ENCODE measurements at regions not wholly inside any gene's neighbourhood (a gene's known extent, or its start where the extent isn't known, plus 50 kb on each side); places are given as distances from the start of the nearest gene placed in this dataset.
"Not testable (repeated sequence)": the region's sequence is repeated elsewhere in the genome, so short reads cannot be mapped to it uniquely, and the experiment has no call there.

GRCh38 chr7:150003304-150003810 is 129.6 kb downstream of the ATP6V0E2 start:
- no peaks in the 10 kb centered on the region for H3K36me3 ChIP-seq

DNA sequence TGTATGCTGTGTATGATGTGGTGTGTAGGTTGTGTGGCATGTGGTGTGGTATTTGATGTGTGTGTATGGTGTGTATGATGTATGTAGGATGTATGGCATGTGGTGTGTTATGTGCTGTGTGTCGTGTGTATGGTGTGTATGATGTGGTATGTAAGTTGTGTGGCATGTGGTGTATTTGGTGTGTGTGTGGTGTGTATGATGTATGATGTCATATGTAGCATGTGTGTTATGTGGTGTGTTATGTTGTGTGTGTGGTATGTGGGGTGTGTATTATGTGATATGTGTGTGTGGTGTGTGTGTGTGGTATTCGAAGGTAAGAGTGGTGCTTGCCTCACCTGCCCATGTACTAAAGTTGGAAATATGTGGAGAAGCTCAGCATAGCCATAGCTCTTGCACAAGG is 130.2 kb downstream of the ATP6V0E2 start:
- H3K4me1 ChIP-seq (replicated peaks); H3K9me3 ChIP-seq; H3K36me3 ChIP-seq; H3K27me3 ChIP-seq (replicated peaks; ENCODE audit: insufficient read depth); H3K27ac ChIP-seq; DNase-seq (ENCODE audit: low spot score); H3K4me3 ChIP-seq; intact Hi-C loops (cut with DNase I): not testable (repeated sequence)
- 95% methylated on average over 2 of the region's 2 CpGs for WGBS

More at GRCh38 chr7:150003304-150003810, 129.6 kb downstream of the ATP6V0E2 start:
- Histone ChIP-seq H3K27ac (no peak overlapping the region), H3K4me3 (no peak overlapping the region), H3K4me1 (replicated peaks) (no peaks in the 10 kb centered on the region), H3K9me3 (no peaks in the 10 kb centered on the region), H3K27me3 (replicated peaks; ENCODE audit: insufficient read depth) (no peaks in the 10 kb centered on the region)
- intact Hi-C loops (cut with DNase I), result no loop called here
- no peak for DNase-seq (ENCODE audit: low spot score)
- 59% methylated on average over 4 of the region's 4 CpGs for WGBS
- no peak for TF ChIP-seq POLR2AphosphoS5 (IDR thresholded peaks at IDR 0.05)
- TF ChIP-seq, protein P1, sequence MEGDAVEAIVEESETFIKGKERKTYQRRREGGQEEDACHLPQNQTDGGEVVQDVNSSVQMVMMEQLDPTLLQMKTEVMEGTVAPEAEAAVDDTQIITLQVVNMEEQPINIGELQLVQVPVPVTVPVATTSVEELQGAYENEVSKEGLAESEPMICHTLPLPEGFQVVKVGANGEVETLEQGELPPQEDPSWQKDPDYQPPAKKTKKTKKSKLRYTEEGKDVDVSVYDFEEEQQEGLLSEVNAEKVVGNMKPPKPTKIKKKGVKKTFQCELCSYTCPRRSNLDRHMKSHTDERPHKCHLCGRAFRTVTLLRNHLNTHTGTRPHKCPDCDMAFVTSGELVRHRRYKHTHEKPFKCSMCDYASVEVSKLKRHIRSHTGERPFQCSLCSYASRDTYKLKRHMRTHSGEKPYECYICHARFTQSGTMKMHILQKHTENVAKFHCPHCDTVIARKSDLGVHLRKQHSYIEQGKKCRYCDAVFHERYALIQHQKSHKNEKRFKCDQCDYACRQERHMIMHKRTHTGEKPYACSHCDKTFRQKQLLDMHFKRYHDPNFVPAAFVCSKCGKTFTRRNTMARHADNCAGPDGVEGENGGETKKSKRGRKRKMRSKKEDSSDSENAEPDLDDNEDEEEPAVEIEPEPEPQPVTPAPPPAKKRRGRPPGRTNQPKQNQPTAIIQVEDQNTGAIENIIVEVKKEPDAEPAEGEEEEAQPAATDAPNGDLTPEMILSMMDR (IDR thresholded peaks at IDR 0.05), result no peak
- TF ChIP-seq POLR2A (IDR thresholded peaks at IDR 0.05), result no peak

- H3K4me1 ChIP-seq (replicated peaks); H3K36me3 ChIP-seq; intact Hi-C loops (cut with DNase I); H3K4me3 ChIP-seq; H3K9me3 ChIP-seq; DNase-seq (ENCODE audit: low spot score); H3K27ac ChIP-seq; H3K27me3 ChIP-seq (replicated peaks; ENCODE audit: insufficient read depth): not testable (repeated sequence)
- 36% methylated on average over 4 of the region's 4 CpGs for WGBS
Observed at GRCh38 chr7:150004843-150005242, 131.1 kb downstream of the ATP6V0E2 start.

DNA sequence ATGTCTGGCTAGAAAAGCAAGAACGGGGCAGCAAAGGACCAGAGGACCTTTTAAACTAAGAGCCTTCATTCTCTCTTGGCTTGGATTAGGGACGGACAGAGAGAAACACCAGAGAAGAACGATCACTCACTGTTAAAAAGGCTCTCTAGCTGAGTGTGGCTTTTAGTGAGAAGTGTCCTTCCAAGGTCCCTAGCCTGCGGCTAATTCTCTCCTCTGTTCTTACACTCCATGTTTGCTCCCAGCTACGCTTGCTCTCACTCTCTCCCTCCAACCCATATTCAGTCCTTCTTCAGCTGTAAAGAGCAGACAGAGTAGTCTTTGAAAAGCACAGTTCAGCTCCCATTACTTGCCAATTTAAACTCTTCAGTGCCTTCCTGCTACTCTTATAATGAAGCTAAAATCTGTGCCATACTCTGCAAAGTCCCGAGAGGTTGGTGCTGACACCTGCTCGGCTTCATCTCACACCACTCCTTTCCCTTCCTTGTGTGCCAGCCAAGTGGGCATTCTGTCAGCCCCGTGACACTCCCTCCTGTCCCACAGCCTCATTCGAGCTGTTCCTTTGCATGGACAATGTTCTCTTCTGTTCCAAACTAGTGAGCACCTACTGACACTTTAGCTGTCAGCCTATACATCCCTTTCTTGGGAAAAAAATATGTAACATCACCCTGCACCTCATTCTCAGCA is 136.0 kb downstream of the ATP6V0E2 start:
- H3K27ac ChIP-seq; H3K4me3 ChIP-seq; H3K4me1 ChIP-seq (replicated peaks); DNase-seq (ENCODE audit: low spot score); H3K36me3 ChIP-seq; H3K27me3 ChIP-seq (replicated peaks; ENCODE audit: insufficient read depth); H3K9me3 ChIP-seq; intact Hi-C loops (cut with DNase I): not testable (repeated sequence)
- WGBS, result 64% methylated on average over 7 of the region's 9 CpGs

DNA sequence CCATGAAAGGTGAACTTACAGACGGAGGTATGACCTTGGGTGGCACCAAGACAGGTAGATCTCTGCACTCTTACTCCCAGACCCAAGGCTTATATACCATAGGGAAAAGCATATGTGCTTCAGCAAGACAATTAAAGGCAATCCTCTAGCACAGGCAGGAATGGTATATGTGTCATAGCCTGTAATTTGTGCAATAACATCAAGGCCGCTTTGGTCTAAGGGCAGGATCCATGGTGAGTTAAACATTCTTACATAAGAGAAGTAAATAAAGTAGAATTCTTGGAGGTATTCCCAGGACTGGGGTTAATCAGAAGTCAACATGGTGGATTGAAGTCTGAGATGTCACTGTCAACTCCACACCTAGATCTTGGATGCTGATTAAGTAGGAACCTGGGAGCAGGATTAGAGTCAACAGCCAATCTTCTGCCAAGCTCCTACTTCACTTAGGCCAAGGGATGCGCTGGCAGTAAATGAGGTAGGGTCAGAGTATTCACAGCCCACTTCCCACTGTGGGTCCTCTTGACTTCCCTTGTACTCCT is 143.0 kb downstream of the ATP6V0E2 start:
- intact Hi-C loops (cut with DNase I); H3K4me3 ChIP-seq; H3K27ac ChIP-seq; H3K36me3 ChIP-seq; H3K9me3 ChIP-seq; H3K27me3 ChIP-seq (replicated peaks; ENCODE audit: insufficient read depth); DNase-seq (ENCODE audit: low spot score); H3K4me1 ChIP-seq (replicated peaks): not testable (repeated sequence)
- 66% methylated on average over 3 of the region's 3 CpGs for WGBS

DNA sequence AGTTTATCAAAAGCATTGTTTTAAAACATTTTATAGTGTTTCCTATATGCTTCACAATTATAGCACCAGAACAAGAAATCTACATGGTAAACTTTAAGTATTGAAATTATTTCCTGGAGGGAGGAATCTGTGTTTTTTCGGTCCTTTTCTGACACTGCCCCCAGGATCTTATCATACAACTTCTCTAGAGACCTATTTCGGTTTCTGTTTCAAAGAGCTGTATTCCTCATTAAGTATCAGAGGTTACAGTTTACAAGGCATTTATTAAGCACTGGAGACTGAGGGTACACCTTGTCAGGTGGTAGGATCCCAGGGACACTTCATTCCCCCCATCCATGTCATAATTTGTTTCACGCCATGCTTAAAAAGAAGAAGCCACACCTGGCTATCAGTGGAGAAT is 146.4 kb downstream of the ATP6V0E2 start:
- DNase-seq (ENCODE audit: low spot score); H3K27me3 ChIP-seq (replicated peaks; ENCODE audit: insufficient read depth); H3K27ac ChIP-seq; H3K36me3 ChIP-seq; H3K9me3 ChIP-seq; H3K4me3 ChIP-seq; H3K4me1 ChIP-seq (replicated peaks); intact Hi-C loops (cut with DNase I): not testable (repeated sequence)
- 42% methylated on average over 3 of the region's 3 CpGs for WGBS

DNA sequence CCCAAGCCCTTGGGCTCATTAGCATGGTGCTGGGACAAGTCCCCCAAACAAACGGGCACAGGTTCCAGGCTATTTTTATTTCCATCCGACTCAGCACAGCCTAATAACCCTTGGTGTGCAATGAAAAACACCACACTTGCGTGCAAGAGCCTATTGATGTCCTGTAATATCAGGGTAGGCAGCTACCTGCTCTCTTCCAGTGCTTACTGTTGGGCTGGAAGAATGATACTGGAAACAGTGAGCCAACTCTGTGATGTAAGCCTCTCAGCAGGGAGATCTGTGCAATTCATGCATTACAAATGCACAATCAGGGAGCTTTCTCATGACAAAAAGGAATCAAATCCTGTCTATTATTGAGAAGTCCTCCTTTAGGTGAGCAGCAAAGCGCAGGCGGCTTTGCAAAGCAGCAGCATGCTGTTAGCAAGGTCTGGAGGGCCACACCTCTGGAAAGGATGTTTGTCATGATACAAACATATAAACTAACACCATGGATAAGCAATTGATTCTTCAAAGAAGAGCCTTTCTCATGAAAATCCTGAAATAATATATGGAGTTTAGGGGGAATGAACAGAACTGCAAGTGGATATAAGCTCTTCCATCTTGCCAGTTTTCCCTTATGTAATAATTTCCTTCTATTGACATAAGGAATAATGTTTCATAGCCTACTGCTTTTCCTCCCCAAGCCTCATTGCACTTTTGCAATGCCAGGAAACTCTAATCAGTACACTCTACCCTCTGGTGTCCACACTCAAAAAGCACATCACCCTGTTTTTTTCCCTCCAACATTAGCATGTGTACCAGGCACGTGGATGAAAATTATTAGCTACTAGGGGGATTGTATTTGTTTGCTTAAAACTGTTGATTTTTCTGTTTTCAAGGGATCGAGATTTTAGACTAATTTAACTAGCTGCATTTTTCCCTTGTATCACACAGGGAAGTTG is 151.1 kb downstream of the ATP6V0E2 start:
- H3K27me3 ChIP-seq (replicated peaks; ENCODE audit: insufficient read depth); H3K4me1 ChIP-seq (replicated peaks); H3K27ac ChIP-seq; H3K4me3 ChIP-seq; intact Hi-C loops (cut with DNase I); DNase-seq (ENCODE audit: low spot score); H3K9me3 ChIP-seq; H3K36me3 ChIP-seq: not testable (repeated sequence)
- 82% methylated on average over 5 of the region's 7 CpGs for WGBS

- intact Hi-C loops (cut with DNase I); H3K4me1 ChIP-seq (replicated peaks); H3K4me3 ChIP-seq; H3K9me3 ChIP-seq; H3K27ac ChIP-seq; H3K27me3 ChIP-seq (replicated peaks; ENCODE audit: insufficient read depth); H3K36me3 ChIP-seq; DNase-seq (ENCODE audit: low spot score): not testable (repeated sequence)
- WGBS, result 87% methylated on average over 7 of the region's 7 CpGs
Observed at GRCh38 chr7:150025802-150026201, 152.0 kb downstream of the ATP6V0E2 start.

GRCh38 chr7:150028344-150029012 is 154.7 kb downstream of the ATP6V0E2 start:
- 35% methylated on average over 8 of the region's 13 CpGs for WGBS
- H3K27me3 ChIP-seq (replicated peaks; ENCODE audit: insufficient read depth), result not testable (repeated sequence)

DNA sequence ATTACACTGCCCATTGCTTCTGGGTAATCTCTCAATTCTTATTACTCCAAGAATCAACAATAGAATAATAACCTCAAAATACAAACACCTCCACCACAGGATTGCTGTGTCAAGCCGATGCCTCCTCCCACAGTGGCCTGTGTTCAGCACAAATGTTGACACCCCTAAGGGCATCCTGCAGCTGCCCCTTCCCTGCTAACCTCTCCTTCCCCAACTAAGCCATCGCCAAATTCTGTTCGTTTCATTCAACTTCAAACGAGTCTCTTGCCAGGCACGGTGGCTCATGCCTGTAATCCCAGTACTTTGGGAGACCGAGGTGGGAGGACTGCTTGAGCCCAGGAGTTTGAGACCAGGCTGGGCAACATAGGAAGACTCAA is 155.2 kb downstream of the ATP6V0E2 start:
- H3K27ac ChIP-seq; H3K4me3 ChIP-seq; intact Hi-C loops (cut with DNase I); H3K9me3 ChIP-seq; DNase-seq (ENCODE audit: low spot score); H3K4me1 ChIP-seq (replicated peaks); H3K27me3 ChIP-seq (replicated peaks; ENCODE audit: insufficient read depth); H3K36me3 ChIP-seq: not testable (repeated sequence)
- 70% methylated on average over 6 of the region's 6 CpGs for WGBS

More at GRCh38 chr7:150028344-150029012, 154.7 kb downstream of the ATP6V0E2 start:
- intact Hi-C loops (cut with DNase I); H3K9me3 ChIP-seq; H3K4me1 ChIP-seq (replicated peaks); H3K36me3 ChIP-seq; DNase-seq (ENCODE audit: low spot score); H3K4me3 ChIP-seq; H3K27ac ChIP-seq: not testable (repeated sequence)
